OCI-LY1 (cell line): ENCODE measurements at regions not wholly inside any gene's neighbourhood (a gene's known extent, or its start where the extent isn't known, plus 50 kb on each side); places are given as distances from the start of the nearest gene placed in this dataset.

Experiments used
- H2AFZ ChIP-seq: fragments of 200-600 bp; sonication (generic), shearing (Covaris generic); 2 replicates; pipeline ENCODE4 v1.6.0; 2014; ENCODE audit warnings: antibody characterized with exemption, mild to moderate bottlenecking, low read length
- H3F3A ChIP-seq: fragments of 200-600 bp; sonication (generic), shearing (Covaris generic); 2 replicates; pipeline ENCODE4 v1.6.0; 2014; ENCODE audit warnings: mild to moderate bottlenecking, antibody characterized with exemption, low read length, moderate library complexity; ENCODE audit not compliant: insufficient read depth
- H3K27ac ChIP-seq: fragments of 200-600 bp; sonication (generic); 2 replicates; pipeline ENCODE4 v1.5.1; 2014; ENCODE audit warnings: low read length, mixed run types, mild to moderate bottlenecking, low read depth; ENCODE audit not compliant: poor library complexity, severe bottlenecking
- H3K27me3 ChIP-seq: fragments of 200-600 bp; sonication (generic); 2 replicates; pipeline ENCODE4 v1.6.0; 2014; ENCODE audit warnings: antibody characterized with exemption, mild to moderate bottlenecking, low read length, moderate library complexity; ENCODE audit not compliant: insufficient read depth
- H3K36me3 ChIP-seq: fragments of 200-600 bp; sonication (generic); 2 replicates; pipeline ENCODE4 v1.6.1; 2014; ENCODE audit warnings: mild to moderate bottlenecking, antibody characterized with exemption, low read length, moderate library complexity, mixed read lengths; ENCODE audit not compliant: insufficient read depth
- H3K4me1 ChIP-seq: fragments of 200-600 bp; sonication (generic); 2 replicates; pipeline ENCODE4 v1.5.1; 2014; ENCODE audit warnings: mild to moderate bottlenecking, low read length, moderate library complexity; ENCODE audit not compliant: insufficient read depth, severe bottlenecking
- H3K4me2 ChIP-seq: fragments of 200-600 bp; sonication (generic), shearing (Covaris generic); 2 replicates; pipeline ENCODE4 v1.6.1; 2014; ENCODE audit warnings: low read length
- H3K4me3 ChIP-seq: fragments of 200-600 bp; sonication (generic); 2 replicates; pipeline ENCODE4 v1.5.1; 2014; ENCODE audit warnings: low read length, low read depth, mild to moderate bottlenecking, mixed read lengths; ENCODE audit not compliant: poor library complexity, severe bottlenecking
- H3K79me2 ChIP-seq: fragments of 200-600 bp; shearing (Covaris generic); 2 replicates; pipeline ENCODE4 v1.6.1; 2016; ENCODE audit warnings: mixed run types, low read length, mixed read lengths; ENCODE audit not compliant: insufficient read depth
- H3K9ac ChIP-seq: fragments of 200-600 bp; sonication (generic), shearing (Covaris generic); 2 replicates; pipeline ENCODE4 v1.6.1; 2014; ENCODE audit warnings: mild to moderate bottlenecking, low read length, mixed read lengths
- H3K9me2 ChIP-seq: fragments of 200-600 bp; sonication (generic), shearing (Covaris generic); 2 replicates; pipeline ENCODE4 v1.6.1; 2014; ENCODE audit warnings: low read depth, mild to moderate bottlenecking, low read length, mixed read lengths
- H3K9me3 ChIP-seq: fragments of 200-600 bp; shearing (Covaris generic); 2 replicates; pipeline ENCODE4 v1.6.1; 2014; ENCODE audit warnings: low read length, mixed read lengths
- H4K20me1 ChIP-seq: fragments of 200-600 bp; sonication (generic), shearing (Covaris generic); 2 replicates; pipeline ENCODE4 v1.6.0; 2016; ENCODE audit warnings: mild to moderate bottlenecking, low read length; ENCODE audit not compliant: insufficient read depth
- CTCF ChIP-seq: fragments of 200-600 bp; sonication (generic), shearing (Covaris generic); IDR thresholded peaks from 2 replicates; pipeline ENCODE4 v1.5.1; 2017; ENCODE audit warnings: mild to moderate bottlenecking, antibody characterized with exemption, low read length, moderate library complexity, mixed read lengths
- EZH2 ChIP-seq: fragments of 200-600 bp; sonication (generic), shearing (Covaris generic); IDR thresholded peaks from 2 replicates; pipeline ENCODE4 v1.8.0; 2017; ENCODE audit warnings: borderline replicate concordance, mixed run types, mild to moderate bottlenecking, antibody characterized with exemption, low read length, moderate library complexity, mixed read lengths

- H3K27me3 ChIP-seq = no peaks in the 10 kb centered on the region
- no peaks in the 10 kb centered on the region for H3K4me1 ChIP-seq
- no peaks in the 10 kb centered on the region for H4K20me1 ChIP-seq
- H3K9ac ChIP-seq = no peak overlapping the region
- no peaks in the 10 kb centered on the region for H3K36me3 ChIP-seq
- H3K27ac ChIP-seq = no peak overlapping the region
- H3K9me3 ChIP-seq = no peaks in the 10 kb centered on the region
- no peaks in the 10 kb centered on the region for H3K79me2 ChIP-seq
- H3F3A ChIP-seq = no peaks in the 10 kb centered on the region
- no peak for TF ChIP-seq CTCF
- no peak for TF ChIP-seq EZH2
- H3K4me3 ChIP-seq = no peak overlapping the region
- H2AFZ ChIP-seq = no peak overlapping the region
- no peaks in the 10 kb centered on the region for H3K9me2 ChIP-seq
- no peak overlapping the region for H3K4me2 ChIP-seq
Observed at GRCh38 chr11:88061111-88061510, 114.1 kb downstream of the RAB38 start.

GRCh38 chr11:88059326-88059725 is 115.9 kb downstream of the RAB38 start:
- Histone ChIP-seq H2AFZ (no peak overlapping the region), H3K4me2 (no peak overlapping the region), H3K4me3 (no peak overlapping the region), H3K36me3 (no peaks in the 10 kb centered on the region), H3K27ac (no peak overlapping the region), H3K9me2 (no peaks in the 10 kb centered on the region), H3K9ac (no peak overlapping the region), H3K27me3 (no peaks in the 10 kb centered on the region), H3K9me3 (no peaks in the 10 kb centered on the region), H4K20me1 (no peaks in the 10 kb centered on the region), H3K79me2 (no peaks in the 10 kb centered on the region), H3F3A (no peaks in the 10 kb centered on the region), H3K4me1 (no peaks in the 10 kb centered on the region)
- TF ChIP-seq CTCF = no peak
- TF ChIP-seq EZH2 = no peak

- Histone ChIP-seq H3F3A (no peaks in the 10 kb centered on the region), H3K4me1 (no peaks in the 10 kb centered on the region), H3K9me2 (no peaks in the 10 kb centered on the region), H2AFZ (no peak overlapping the region), H3K9ac (no peak overlapping the region), H3K79me2 (no peaks in the 10 kb centered on the region), H3K27ac (no peak overlapping the region), H3K4me3 (no peak overlapping the region), H3K27me3 (no peaks in the 10 kb centered on the region), H3K9me3 (no peaks in the 10 kb centered on the region), H4K20me1 (no peaks in the 10 kb centered on the region), H3K4me2 (no peak overlapping the region), H3K36me3 (no peaks in the 10 kb centered on the region)
- TF ChIP-seq EZH2 (no peak), CTCF (no peak)
Observed at GRCh38 chr11:88051396-88051795, 123.8 kb downstream of the RAB38 start.
